GM04504 (cell line): ENCODE measurements at regions not wholly inside any gene's neighbourhood (a gene's known extent, or its start where the extent isn't known, plus 50 kb on each side); places are given as distances from the start of the nearest gene placed in this dataset.
"Not testable (repeated sequence)": the region's sequence is repeated elsewhere in the genome, so short reads cannot be mapped to it uniquely, and the experiment has no call there.

Source experiments
- DNase-seq: peaks from one replicate; pipeline ENCODE4 v3.0.0-alpha.2; 2012; ENCODE audit warnings: low read depth

GRCh38 chr1:30092051-30092858, 631.1 kb downstream of the MATN1 start:
- no peak for DNase-seq

GRCh38 chr1:30090162-30090820, 633.1 kb downstream of the MATN1 start:
- no peak for DNase-seq

- DNase-seq, result no peak
These were observed 634.4 kb downstream of the MATN1 start for GRCh38 chr1:30089024-30089430.

- DNase-seq, result no peak
These were observed 634.8 kb downstream of the MATN1 start for GRCh38 chr1:30088594-30088993.

GRCh38 chr1:30087465-30087864, 635.9 kb downstream of the MATN1 start:
- no peak for DNase-seq

- DNase-seq, result no peak
These were observed 637.3 kb downstream of the MATN1 start for GRCh38 chr1:30085811-30086770.

- DNase-seq, result no peak
These were observed 638.3 kb downstream of the MATN1 start for GRCh38 chr1:30084909-30085571.

GRCh38 chr1:30083800-30084464, 639.5 kb downstream of the MATN1 start:
- peak; percentile 29 for DNase-seq

GRCh38 chr1:30081379-30082102, 641.8 kb downstream of the MATN1 start:
- no peak for DNase-seq

GRCh38 chr1:30075916-30076315, 647.5 kb downstream of the MATN1 start:
- DNase-seq, result not testable (repeated sequence)

GRCh38 chr1:30068787-30069472, 654.5 kb downstream of the MATN1 start:
- no peak for DNase-seq

- no peak for DNase-seq
These were observed 658.8 kb downstream of the MATN1 start for GRCh38 chr1:30064547-30064946.

- DNase-seq, result no peak
These were observed 659.6 kb downstream of the MATN1 start for GRCh38 chr1:30063621-30064280.

GRCh38 chr1:30061292-30062220, 661.8 kb downstream of the MATN1 start:
- DNase-seq, result no peak

- DNase-seq, result no peak
These were observed 662.6 kb downstream of the MATN1 start for GRCh38 chr1:30060738-30061137.

GRCh38 chr1:30058970-30059369, 664.4 kb downstream of the MATN1 start:
- peak; percentile 64 for DNase-seq

GRCh38 chr1:30054126-30054525, 669.3 kb downstream of the MATN1 start:
- no peak for DNase-seq

GRCh38 chr1:30052178-30052577, 671.2 kb downstream of the MATN1 start:
- DNase-seq, result no peak
